Smooth muscle cell (in vitro differentiated cells): ENCODE measurements at regions not wholly inside any gene's neighbourhood (a gene's known extent, or its start where the extent isn't known, plus 50 kb on each side); places are given as distances from the start of the nearest gene placed in this dataset.

Experiments
- DNase-seq: peaks from one replicate; lab custom pipeline; 2025; ENCODE audit not compliant: unreplicated experiment; lab: John Stamatoyannopoulos, UW
- H2AFZ ChIP-seq: fragments of 200-600 bp; sonication (generic); 2 replicates; pipeline ENCODE4 v1.6.0; 2016; ENCODE audit warnings: antibody characterized with exemption, low read depth, mild to moderate bottlenecking
- H3F3A ChIP-seq: fragments of 200-600 bp; sonication (generic); 2 replicates; pipeline ENCODE4 v1.6.0; 2017; ENCODE audit warnings: antibody characterized with exemption, low read depth
- H3K27ac ChIP-seq: fragments of 200-600 bp; sonication (generic); 2 replicates; pipeline ENCODE4 v1.5.1; 2016; ENCODE audit warnings: low read depth, mild to moderate bottlenecking
- H3K27me3 ChIP-seq: fragments of 200-600 bp; sonication (generic); 2 replicates; pipeline ENCODE4 v1.6.1; 2016; ENCODE audit warnings: low read depth, mild to moderate bottlenecking
- H3K36me3 ChIP-seq: fragments of 200-600 bp; sonication (generic); 2 replicates; pipeline ENCODE4 v1.5.1; 2016; ENCODE audit warnings: low read depth
- H3K4me1 ChIP-seq: fragments of 200-600 bp; sonication (generic); 2 replicates; pipeline ENCODE4 v1.5.1; 2016; ENCODE audit warnings: low read depth
- H3K4me2 ChIP-seq: fragments of 200-600 bp; sonication (generic); 2 replicates; pipeline ENCODE4 v1.6.0; 2016; ENCODE audit warnings: mild to moderate bottlenecking
- H3K4me3 ChIP-seq: fragments of 200-600 bp; sonication (generic); 2 replicates; pipeline ENCODE4 v1.5.1; 2016; ENCODE audit warnings: mild to moderate bottlenecking
- H3K79me2 ChIP-seq: fragments of 200-600 bp; sonication (generic); 2 replicates; pipeline ENCODE4 v1.6.0; 2016; ENCODE audit warnings: low read depth, mild to moderate bottlenecking
- H3K9ac ChIP-seq: fragments of 200-600 bp; sonication (generic); 2 replicates; pipeline ENCODE4 v1.6.0; 2016; ENCODE audit warnings: low read depth
- H3K9me3 ChIP-seq: fragments of 200-600 bp; sonication (generic); replicated peaks from 2 replicates; pipeline ENCODE4 v1.5.1; 2016; ENCODE audit warnings: low read depth
- H4K20me1 ChIP-seq: fragments of 200-600 bp; sonication (generic); 2 replicates; pipeline ENCODE4 v1.6.0; 2016; ENCODE audit warnings: low read depth
- CTCF ChIP-seq: fragments of 200-600 bp; sonication (generic); IDR thresholded peaks from 2 replicates; pipeline ENCODE4 v1.5.1; 2017; ENCODE audit warnings: borderline replicate concordance, mild to moderate bottlenecking, antibody characterized with exemption; ENCODE audit not compliant: insufficient read depth, poor library complexity, severe bottlenecking
- WGBS: methylation state at CpG from one replicate; pipeline ENCODE4 v1.1.7; 2016; ENCODE audit warnings: low lambda C conversion rate; 5-methylcytosine and 5-hydroxymethylcytosine counted together

GRCh38 chr20:51253280-51253679 is 230.4 kb upstream of the KCNG1 start:
- TF ChIP-seq CTCF: no peak
- H2AFZ ChIP-seq: no peak overlapping the region
- no peaks in the 10 kb centered on the region for H3K4me1 ChIP-seq
- no peak overlapping the region for H3K9ac ChIP-seq
- no peaks in the 10 kb centered on the region for H3K79me2 ChIP-seq
- no peaks in the 10 kb centered on the region for H3K36me3 ChIP-seq
- no peaks in the 10 kb centered on the region for H3K9me3 ChIP-seq
- H3K27ac ChIP-seq: no peak overlapping the region
- no peaks in the 10 kb centered on the region for H3K27me3 ChIP-seq
- WGBS: 33% methylated on average over 1 of the region's 1 CpG
- H3K4me3 ChIP-seq: no peak overlapping the region
- DNase-seq: no peak
- H4K20me1 ChIP-seq: no peaks in the 10 kb centered on the region
- no peaks in the 10 kb centered on the region for H3F3A ChIP-seq
- H3K4me2 ChIP-seq: no peak overlapping the region

DNA sequence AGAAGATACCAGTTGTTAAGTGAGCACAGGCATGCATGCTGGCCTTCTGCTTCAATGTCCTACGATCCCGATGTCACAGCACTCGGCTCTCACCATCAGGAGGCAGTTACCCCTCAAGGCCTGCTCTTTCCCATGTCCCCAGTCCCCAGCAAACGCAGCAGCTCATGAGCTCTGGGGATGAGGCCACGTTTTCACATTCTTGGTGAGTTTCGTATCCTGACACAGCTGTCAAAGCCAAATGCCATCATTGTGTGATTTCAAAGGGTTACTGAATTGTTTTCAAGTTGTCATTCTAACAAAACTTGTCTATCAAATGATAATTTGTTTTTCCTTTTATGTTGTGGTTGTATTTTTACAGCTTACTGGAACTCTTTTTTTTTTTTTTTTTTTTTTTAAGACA is 226.9 kb upstream of the KCNG1 start:
- no peak overlapping the region for H2AFZ ChIP-seq
- no peaks in the 10 kb centered on the region for H3K36me3 ChIP-seq
- H3K4me3 ChIP-seq: no peak overlapping the region
- no peak overlapping the region for H3K27ac ChIP-seq
- H3K79me2 ChIP-seq: no peaks in the 10 kb centered on the region
- no peaks in the 10 kb centered on the region for H3K27me3 ChIP-seq
- 90% methylated on average over 6 of the region's 6 CpGs for WGBS
- DNase-seq: no peak
- no peaks in the 10 kb centered on the region for H3F3A ChIP-seq
- H3K9me3 ChIP-seq: no peaks in the 10 kb centered on the region
- H3K9ac ChIP-seq: no peak overlapping the region
- no peaks in the 10 kb centered on the region for H3K4me1 ChIP-seq
- no peak overlapping the region for H3K4me2 ChIP-seq
- H4K20me1 ChIP-seq: no peaks in the 10 kb centered on the region
- no peak for TF ChIP-seq CTCF

- Histone ChIP-seq H3K9me3 (no peaks in the 10 kb centered on the region), H3K36me3 (no peaks in the 10 kb centered on the region), H3F3A (no peaks in the 10 kb centered on the region), H3K4me2 (no peak overlapping the region), H3K4me1 (no peaks in the 10 kb centered on the region), H4K20me1 (no peaks in the 10 kb centered on the region), H3K4me3 (no peak overlapping the region), H3K27ac (no peak overlapping the region), H2AFZ (no peak overlapping the region), H3K27me3 (no peaks in the 10 kb centered on the region), H3K9ac (no peak overlapping the region), H3K79me2 (no peaks in the 10 kb centered on the region)
- no peak for DNase-seq
- WGBS: 64% methylated on average over 4 of the region's 4 CpGs
- no peak for TF ChIP-seq CTCF
These were observed 226.3 kb upstream of the KCNG1 start for GRCh38 chr20:51249215-51249614.

DNA sequence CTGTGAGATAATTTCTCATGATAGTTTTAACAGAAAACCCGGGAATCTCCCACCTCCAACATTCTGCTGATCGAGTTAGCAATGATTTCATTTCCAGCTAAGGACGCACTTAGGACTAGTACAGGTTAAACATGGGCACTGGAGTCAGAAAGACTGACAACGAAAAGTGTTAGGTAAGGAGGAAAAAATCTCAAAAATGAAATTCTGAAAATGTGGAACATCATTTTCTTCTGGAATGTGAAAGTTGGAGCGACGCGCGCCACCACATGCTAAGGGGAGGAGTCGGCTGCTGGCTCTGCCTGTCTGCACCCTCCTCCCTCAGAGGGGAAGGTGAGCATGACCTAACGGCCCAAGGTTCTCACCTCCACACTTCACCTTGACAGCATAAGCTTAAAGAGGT is 221.6 kb upstream of the KCNG1 start:
- H3K4me1 ChIP-seq: no peaks in the 10 kb centered on the region
- no peak overlapping the region for H3K27ac ChIP-seq
- H3K36me3 ChIP-seq: no peaks in the 10 kb centered on the region
- no peak for DNase-seq
- H3K79me2 ChIP-seq: no peaks in the 10 kb centered on the region
- no peaks in the 10 kb centered on the region for H3K27me3 ChIP-seq
- no peak overlapping the region for H3K4me3 ChIP-seq
- WGBS: 86% methylated on average over 10 of the region's 10 CpGs
- no peaks in the 10 kb centered on the region for H3F3A ChIP-seq
- no peak overlapping the region for H3K9ac ChIP-seq
- no peak for TF ChIP-seq CTCF
- H3K4me2 ChIP-seq: no peak overlapping the region
- H4K20me1 ChIP-seq: no peaks in the 10 kb centered on the region
- peaks cover 10% of the 10 kb centered on the region for H3K9me3 ChIP-seq
- no peak overlapping the region for H2AFZ ChIP-seq
